ENCODE measurements at regions not wholly inside any gene's neighbourhood (a gene's known extent, or its start where the extent isn't known, plus 50 kb on each side); places are given as distances from the start of the nearest gene placed in this dataset.
A peak's percentile ranks its signal among the peaks of the same experiment; 100 is the strongest.

DNA sequence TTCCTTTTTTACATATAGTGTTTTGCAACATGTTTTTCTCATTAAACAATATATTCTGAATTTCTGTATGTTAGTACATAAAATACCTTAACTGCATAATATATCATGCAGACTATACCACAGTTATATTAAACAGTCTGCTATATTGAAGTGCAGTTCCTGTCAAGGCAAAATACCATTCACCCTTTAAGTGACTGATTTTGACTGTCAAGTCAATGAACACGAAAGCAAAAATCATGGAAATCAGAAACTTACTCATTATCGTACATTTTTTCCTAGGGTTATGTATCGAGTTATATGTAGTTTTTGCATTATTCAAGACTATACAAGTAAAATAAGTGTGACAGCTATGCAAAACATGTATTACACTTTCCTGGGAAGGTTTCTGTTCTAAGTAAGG lies 361.6 kb upstream of the MAP2 start:
- DNase-seq: no peak
- ATAC-seq (ENCODE audit: low read depth in 2 of 2): no peak
- no peaks in the 10 kb centered on the region for H3K36me3 Mint-ChIP-seq
- H3K9me3 Mint-ChIP-seq: peaks cover 0 to 8% (median 2%) of the 10 kb centered on the region in 7 donors
- H3K27ac Mint-ChIP-seq: no peak overlapping the region
- H3K27me3 Mint-ChIP-seq: no peaks in the 10 kb centered on the region
- no peak overlapping the region for H3K4me3 Mint-ChIP-seq
- no peaks in the 10 kb centered on the region for H3K4me1 Mint-ChIP-seq

- DNase-seq (no peak), ATAC-seq (ENCODE audit: low read depth in 2 of 2) (no peak)
- Mint-ChIP-seq H3K9me3 (no peaks in the 10 kb centered on the region), H3K4me1 (no peaks in the 10 kb centered on the region), H3K27ac (peak overlapping the region in 1 of 6 donors; percentile 21), H3K36me3 (no peaks in the 10 kb centered on the region), H3K27me3 (no peaks in the 10 kb centered on the region), H3K4me3 (no peak overlapping the region)
Observed at GRCh38 chr2:209070262-209070661, 353.6 kb upstream of the MAP2 start.

GRCh38 chr2:209073151-209073550 lies 350.7 kb upstream of the MAP2 start:
- H3K4me1 Mint-ChIP-seq: no peaks in the 10 kb centered on the region
- no peaks in the 10 kb centered on the region for H3K36me3 Mint-ChIP-seq

DNA sequence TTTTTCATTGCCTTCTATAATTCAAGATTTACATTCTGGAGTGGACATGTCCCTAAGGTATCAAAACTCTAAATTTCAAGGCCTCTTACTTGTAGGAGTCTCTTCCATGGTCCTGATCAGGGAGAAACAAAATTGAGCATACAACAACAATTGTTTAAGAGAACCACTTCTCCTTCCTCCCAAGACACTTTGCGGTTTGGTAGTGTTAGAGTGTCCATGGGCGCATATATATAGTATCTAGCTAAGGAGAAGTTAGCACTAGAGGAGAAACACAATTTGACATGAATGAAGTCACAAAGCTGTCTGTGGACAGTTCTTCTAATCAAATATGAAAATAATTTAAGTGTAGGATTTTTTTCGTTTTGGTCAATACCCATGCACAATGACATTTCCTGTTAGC lies 349.1 kb upstream of the MAP2 start:
- H3K4me1 Mint-ChIP-seq: no peaks in the 10 kb centered on the region
- H3K4me3 Mint-ChIP-seq: no peak overlapping the region
- H3K36me3 Mint-ChIP-seq: no peaks in the 10 kb centered on the region
- no peak overlapping the region for H3K27ac Mint-ChIP-seq
- no peaks in the 10 kb centered on the region for H3K27me3 Mint-ChIP-seq
- H3K9me3 Mint-ChIP-seq: peaks cover 0 to 2% (median 0%) of the 10 kb centered on the region in 7 donors
- DNase-seq (no peak), ATAC-seq (ENCODE audit: low read depth in 2 of 2) (no peak)

More at GRCh38 chr2:209073151-209073550, 350.7 kb upstream of the MAP2 start:
- no peak for DNase-seq
- no peak for ATAC-seq (ENCODE audit: low read depth in 2 of 2)
- Mint-ChIP-seq H3K27ac (no peak overlapping the region), H3K4me3 (no peak overlapping the region), H3K9me3 (no peaks in the 10 kb centered on the region), H3K27me3 (no peaks in the 10 kb centered on the region)

DNA sequence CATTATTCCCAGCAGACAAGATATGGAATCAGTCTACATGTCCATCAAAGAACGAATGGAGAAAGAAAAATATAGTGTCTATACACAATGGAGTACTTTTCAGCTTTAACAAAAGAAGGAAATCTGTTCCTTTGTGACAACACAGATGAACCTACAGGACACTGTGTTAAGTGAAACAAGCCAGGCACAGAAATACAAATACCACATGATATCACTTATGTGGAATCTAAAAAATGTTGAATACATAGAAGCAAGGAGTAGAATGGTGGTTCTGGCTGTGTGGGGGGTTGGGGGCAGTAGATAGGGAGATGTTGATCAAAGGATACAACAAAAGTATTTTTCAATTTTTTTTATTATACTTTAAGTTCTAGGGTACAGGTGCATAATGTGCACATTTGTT lies 347.7 kb upstream of the MAP2 start:
- DNase-seq (no peak), ATAC-seq (ENCODE audit: low read depth in 2 of 2) (no peak)
- Mint-ChIP-seq H3K4me3 (no peak overlapping the region), H3K27me3 (no peaks in the 10 kb centered on the region), H3K27ac (no peak overlapping the region), H3K36me3 (no peaks in the 10 kb centered on the region), H3K4me1 (no peaks in the 10 kb centered on the region), H3K9me3 (peaks cover 0 to 4% (median 0%) of the 10 kb centered on the region in 7 donors)

DNA sequence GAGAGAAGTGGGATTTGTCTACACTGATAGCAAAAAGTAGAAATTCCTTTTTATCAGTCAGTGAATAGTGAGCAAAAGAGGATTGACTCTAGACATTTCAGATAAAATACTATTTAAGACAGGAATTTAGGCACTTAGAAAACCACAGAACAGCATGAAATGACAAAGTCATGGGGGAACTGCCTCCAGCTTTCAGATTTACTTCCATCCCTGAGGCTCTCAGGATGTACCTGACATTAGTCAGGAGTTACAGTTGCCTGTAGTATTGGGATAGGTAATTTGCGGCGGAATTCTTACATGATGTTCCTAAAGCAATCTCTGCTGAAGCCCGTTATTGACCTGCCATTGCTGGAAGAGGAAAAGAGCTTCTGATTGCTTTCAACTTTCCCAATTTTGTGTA lies 337.1 kb upstream of the MAP2 start:
- H3K27me3 Mint-ChIP-seq: no peaks in the 10 kb centered on the region
- no peak overlapping the region for H3K27ac Mint-ChIP-seq
- ATAC-seq (ENCODE audit: low read depth in 2 of 2) (no peak), DNase-seq (no peak)
- H3K4me1 Mint-ChIP-seq: no peaks in the 10 kb centered on the region
- no peak overlapping the region for H3K4me3 Mint-ChIP-seq
- H3K36me3 Mint-ChIP-seq: no peaks in the 10 kb centered on the region
- peaks cover 0 to 3% (median 0%) of the 10 kb centered on the region in 7 donors for H3K9me3 Mint-ChIP-seq

GRCh38 chr2:209091056-209091455 lies 332.8 kb upstream of the MAP2 start:
- no peaks in the 10 kb centered on the region for H3K9me3 Mint-ChIP-seq
- H3K36me3 Mint-ChIP-seq: no peaks in the 10 kb centered on the region
- no peaks in the 10 kb centered on the region for H3K27me3 Mint-ChIP-seq
- H3K4me3 Mint-ChIP-seq: no peak overlapping the region
- no peaks in the 10 kb centered on the region for H3K4me1 Mint-ChIP-seq
- ATAC-seq (ENCODE audit: low read depth in 2 of 2) (no peak), DNase-seq (no peak)
- no peak overlapping the region for H3K27ac Mint-ChIP-seq

- Mint-ChIP-seq H3K4me3 (no peak overlapping the region), H3K27me3 (no peaks in the 10 kb centered on the region), H3K9me3 (no peaks in the 10 kb centered on the region), H3K36me3 (no peaks in the 10 kb centered on the region), H3K4me1 (no peaks in the 10 kb centered on the region), H3K27ac (no peak overlapping the region)
- no peak for DNase-seq
- ATAC-seq (ENCODE audit: low read depth in 2 of 2): no peak
Observed at GRCh38 chr2:209094221-209094620, 329.6 kb upstream of the MAP2 start.

DNA sequence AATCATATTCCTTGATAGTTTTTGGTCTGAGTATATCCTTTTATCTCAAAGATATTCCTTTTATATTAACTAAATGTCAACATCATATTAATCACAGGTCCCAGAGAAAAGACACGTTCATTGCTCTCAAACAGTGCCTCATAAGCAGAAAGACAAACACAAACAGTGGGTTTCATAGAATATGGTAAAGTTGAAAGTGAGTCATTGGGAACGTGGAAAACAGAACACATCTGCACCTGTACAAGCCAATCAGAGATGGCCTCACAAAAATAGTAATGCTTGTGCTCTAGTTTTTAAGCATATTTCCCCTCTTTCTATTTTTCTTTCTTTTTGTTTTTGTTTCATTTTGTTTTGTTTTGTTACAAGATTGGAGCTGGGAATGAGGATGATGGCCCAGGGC lies 328.4 kb upstream of the MAP2 start:
- no peak for DNase-seq
- Mint-ChIP-seq H3K27me3 (no peaks in the 10 kb centered on the region), H3K4me1 (no peaks in the 10 kb centered on the region), H3K36me3 (no peaks in the 10 kb centered on the region), H3K9me3 (no peaks in the 10 kb centered on the region), H3K27ac (no peak overlapping the region), H3K4me3 (no peak overlapping the region)
- ATAC-seq (ENCODE audit: low read depth in 2 of 2): no peak

DNA sequence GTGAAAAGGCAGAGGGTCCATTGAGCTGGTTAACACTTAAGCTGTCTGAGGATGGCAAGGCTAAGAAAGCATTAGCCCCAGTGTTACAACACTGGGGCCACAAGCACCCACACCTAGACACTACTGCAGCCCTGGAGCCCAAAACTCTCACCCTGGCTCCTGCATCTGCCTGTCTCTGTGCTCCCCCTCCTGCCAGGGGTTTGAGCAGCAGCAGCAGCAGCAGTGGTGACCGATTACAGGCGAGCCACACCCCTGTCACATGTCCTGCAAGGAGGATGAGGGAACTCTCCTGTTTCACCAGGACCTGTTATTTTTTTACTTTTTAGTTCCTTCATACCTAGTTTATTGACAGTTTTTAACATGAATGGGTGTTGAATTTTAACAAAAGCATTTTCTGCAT lies 326.7 kb upstream of the MAP2 start:
- ATAC-seq (ENCODE audit: low read depth in 2 of 2) (no peak), DNase-seq (no peak)
- Mint-ChIP-seq H3K4me3 (no peak overlapping the region), H3K27ac (no peak overlapping the region), H3K4me1 (no peaks in the 10 kb centered on the region), H3K9me3 (peaks cover 0 to 2% (median 0%) of the 10 kb centered on the region in 7 donors), H3K36me3 (no peaks in the 10 kb centered on the region), H3K27me3 (no peaks in the 10 kb centered on the region)

DNA sequence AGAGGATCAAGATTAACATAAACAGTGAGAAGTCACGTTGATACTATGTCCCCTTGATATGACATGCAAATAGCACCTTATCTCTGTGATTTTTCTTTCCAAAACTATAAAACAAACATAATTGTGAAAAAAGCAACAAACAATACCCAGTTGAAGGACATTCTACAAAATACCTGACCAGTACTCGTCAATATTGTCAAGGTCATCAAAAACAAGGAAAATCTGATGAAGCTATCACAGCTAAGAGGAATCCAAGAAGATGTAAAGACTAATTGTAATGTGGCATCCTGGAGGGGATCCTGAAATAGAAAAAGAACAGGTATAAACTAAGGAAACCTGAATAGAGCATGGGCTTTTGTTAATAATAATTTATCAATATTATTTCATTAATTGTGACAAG lies 321.5 kb upstream of the MAP2 start:
- peaks cover 0 to 17% (median 5%) of the 10 kb centered on the region in 7 donors for H3K9me3 Mint-ChIP-seq
- H3K27ac Mint-ChIP-seq: no peak overlapping the region
- ATAC-seq (ENCODE audit: low read depth in 2 of 2) (no peak), DNase-seq (no peak)
- no peaks in the 10 kb centered on the region for H3K27me3 Mint-ChIP-seq
- no peak overlapping the region for H3K4me3 Mint-ChIP-seq
- no peaks in the 10 kb centered on the region for H3K4me1 Mint-ChIP-seq
- H3K36me3 Mint-ChIP-seq: no peaks in the 10 kb centered on the region

- no peak overlapping the region for H3K4me3 Mint-ChIP-seq
- H3K36me3 Mint-ChIP-seq: no peaks in the 10 kb centered on the region
- ATAC-seq (ENCODE audit: low read depth in 2 of 2): no peak
- peak overlapping the region in 1 of 6 donors; percentile 19 for H3K27ac Mint-ChIP-seq
- DNase-seq: no peak
- H3K9me3 Mint-ChIP-seq: peaks cover 0 to 5% (median 0%) of the 10 kb centered on the region in 7 donors
- H3K4me1 Mint-ChIP-seq: no peaks in the 10 kb centered on the region
- no peaks in the 10 kb centered on the region for H3K27me3 Mint-ChIP-seq
Observed at GRCh38 chr2:209113026-209113425, 310.8 kb upstream of the MAP2 start.

DNA sequence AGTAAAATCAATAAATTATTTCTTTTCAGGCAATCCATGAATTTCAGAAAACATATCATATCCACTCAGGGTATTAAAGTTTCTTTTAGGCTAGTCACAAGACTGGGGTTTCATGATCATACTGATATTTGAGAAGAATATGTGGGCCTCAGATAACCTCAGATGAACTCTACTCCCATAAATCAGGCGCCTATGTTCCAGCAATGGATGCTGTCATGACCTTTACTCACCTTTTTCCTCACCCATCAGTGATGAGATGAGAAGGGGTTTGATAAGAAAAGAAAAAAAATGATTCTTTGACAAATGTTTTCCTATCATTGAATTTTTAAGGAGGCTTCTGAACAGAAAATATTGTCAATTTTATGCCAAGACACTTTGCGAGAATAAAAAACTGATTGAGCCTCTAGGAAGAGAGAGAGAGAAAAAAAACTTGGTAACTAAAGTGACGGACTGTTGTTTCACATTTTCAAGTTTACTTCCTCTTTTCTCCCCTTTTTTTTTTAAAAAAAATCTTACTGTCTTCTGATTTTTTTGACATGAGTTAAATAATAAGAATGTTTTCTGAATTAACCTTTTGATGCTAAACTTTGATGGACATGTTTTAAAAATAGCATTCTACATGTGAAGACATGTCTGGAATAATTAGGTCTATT lies 309.1 kb upstream of the MAP2 start:
- Mint-ChIP-seq H3K9me3 (peaks cover 0 to 8% (median 0%) of the 10 kb centered on the region in 7 donors), H3K4me1 (no peaks in the 10 kb centered on the region), H3K4me3 (no peak overlapping the region), H3K36me3 (no peaks in the 10 kb centered on the region), H3K27ac (no peak overlapping the region), H3K27me3 (no peaks in the 10 kb centered on the region)
- ATAC-seq (ENCODE audit: low read depth in 2 of 2) (no peak), DNase-seq (no peak)

GRCh38 chr2:209121691-209122090 lies 302.2 kb upstream of the MAP2 start:
- H3K27ac Mint-ChIP-seq: no peak overlapping the region
- H3K4me3 Mint-ChIP-seq: no peak overlapping the region
- no peaks in the 10 kb centered on the region for H3K36me3 Mint-ChIP-seq
- H3K4me1 Mint-ChIP-seq: peaks cover 0 to 4% (median 0%) of the 10 kb centered on the region in 3 donors
- no peak for DNase-seq
- no peak for ATAC-seq (ENCODE audit: low read depth in 2 of 2)
- H3K27me3 Mint-ChIP-seq: peaks cover 0 to 4% (median 0%) of the 10 kb centered on the region in 3 donors
- H3K9me3 Mint-ChIP-seq: peaks cover 0 to 18% (median 4%) of the 10 kb centered on the region in 7 donors

DNA sequence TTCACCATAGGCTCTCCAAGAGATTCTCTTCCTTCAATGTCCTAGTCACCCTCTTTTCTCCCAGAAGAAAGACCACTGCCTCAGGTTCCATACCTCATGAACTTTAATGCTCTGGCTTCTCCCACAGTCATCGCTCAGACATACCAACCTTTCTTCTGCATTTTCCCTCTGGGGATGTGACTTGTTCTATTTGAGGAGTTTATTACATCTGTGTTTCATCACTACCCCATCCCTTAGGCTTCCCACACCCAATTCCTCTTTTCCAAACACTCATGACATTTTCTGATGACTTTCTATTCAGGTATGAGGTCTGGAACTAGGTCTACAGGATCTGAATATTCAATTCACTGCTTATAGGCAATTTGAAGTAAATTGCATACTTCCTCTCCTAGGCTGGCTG lies 298.6 kb upstream of the MAP2 start:
- no peak for ATAC-seq (ENCODE audit: low read depth in 2 of 2)
- Mint-ChIP-seq H3K9me3 (peaks cover 0 to 10% (median 3%) of the 10 kb centered on the region in 7 donors), H3K4me3 (peak overlapping the region in 1 of 8 donors; percentile 1), H3K36me3 (no peaks in the 10 kb centered on the region), H3K27me3 (peaks cover 0 to 4% (median 0%) of the 10 kb centered on the region in 3 donors), H3K4me1 (peaks cover 0 to 4% (median 0%) of the 10 kb centered on the region in 3 donors), H3K27ac (peak overlapping the region in 1 of 6 donors; percentile 4)
- DNase-seq: no peak

Measured in naive B cell (primary cell).